MM.1S (cell line): ENCODE measurements at regions not wholly inside any gene's neighbourhood (a gene's known extent, or its start where the extent isn't known, plus 50 kb on each side); places are given as distances from the start of the nearest gene placed in this dataset.

ENCODE experiments used
- DNase-seq: peaks from one replicate; pipeline ENCODE4 v3.0.0-alpha.2; 2015
- H2AFZ ChIP-seq: fragments of 300-600 bp; sonication (generic); 2 replicates; pipeline ENCODE4 v1.6.0; 2016; ENCODE audit warnings: antibody characterized with exemption, low read length
- H3F3A ChIP-seq: fragments of 300-600 bp; sonication (generic); 2 replicates; pipeline ENCODE4 v1.6.1; 2016; ENCODE audit warnings: mild to moderate bottlenecking, antibody characterized with exemption, low read length, moderate library complexity, mixed read lengths; ENCODE audit not compliant: insufficient read depth
- H3K27ac ChIP-seq: fragments of 300-600 bp; sonication (generic); 2 replicates; pipeline ENCODE4 v1.5.1; 2016; ENCODE audit warnings: mild to moderate bottlenecking, low read length
- H3K27me3 ChIP-seq: fragments of 300-600 bp; sonication (generic); replicated peaks from 2 replicates; pipeline ENCODE4 v1.6.0; 2016; ENCODE audit warnings: low read length; ENCODE audit not compliant: insufficient read depth
- H3K36me3 ChIP-seq: fragments of 300-600 bp; sonication (generic); replicated peaks from 2 replicates; pipeline ENCODE4 v1.6.1; 2016; ENCODE audit warnings: mild to moderate bottlenecking, low read length, mixed read lengths; ENCODE audit not compliant: insufficient read depth
- H3K4me1 ChIP-seq: fragments of 300-600 bp; sonication (generic); 2 replicates; pipeline ENCODE4 v1.6.1; 2016; ENCODE audit warnings: low read length, mixed read lengths
- H3K4me2 ChIP-seq: fragments of 300-600 bp; sonication (generic); 2 replicates; pipeline ENCODE4 v1.6.0; 2016; ENCODE audit warnings: low read depth, low read length
- H3K4me3 ChIP-seq: fragments of 300-600 bp; sonication (generic); 2 replicates; pipeline ENCODE4 v1.5.1; 2016; ENCODE audit warnings: low read length, mixed read lengths
- H3K79me2 ChIP-seq: fragments of 300-600 bp; sonication (generic); 2 replicates; pipeline ENCODE4 v1.6.1; 2016; ENCODE audit warnings: mixed run types, low read length, mixed read lengths
- H3K9ac ChIP-seq: fragments of 300-600 bp; sonication (generic); 2 replicates; pipeline ENCODE4 v1.6.1; 2016; ENCODE audit warnings: low read length, mixed read lengths
- H3K9me2 ChIP-seq: fragments of 300-600 bp; sonication (generic); replicated peaks from 2 replicates; pipeline ENCODE4 v1.6.1; 2016; ENCODE audit warnings: mild to moderate bottlenecking, low read length, mixed read lengths; ENCODE audit not compliant: insufficient read depth
- H3K9me3 ChIP-seq: fragments of 300-600 bp; sonication (generic); replicated peaks from 2 replicates; pipeline ENCODE4 v1.6.1; 2016; ENCODE audit warnings: mild to moderate bottlenecking, low read length, mixed read lengths; ENCODE audit not compliant: insufficient read depth
- H4K20me1 ChIP-seq: fragments of 300-600 bp; sonication (generic); 2 replicates; pipeline ENCODE4 v1.6.1; 2016; ENCODE audit warnings: mild to moderate bottlenecking, low read length, moderate library complexity, mixed read lengths; ENCODE audit not compliant: insufficient read depth
- EZH2 ChIP-seq: fragments of 300-600 bp; sonication (generic); optimal IDR thresholded peaks from 2 replicates; pipeline ENCODE3; 2017; ENCODE audit warnings: low read depth, mild to moderate bottlenecking, antibody characterized with exemption, low read length, mixed read lengths
- EZH2phosphoT487 ChIP-seq: fragments of 300-600 bp; sonication (generic); IDR thresholded peaks from 2 replicates; pipeline ENCODE4 v1.6.1; 2018; ENCODE audit warnings: antibody characterized with exemption, low read length
- TF ChIP-seq, protein P1 (sequence below): fragments of 300-600 bp; sonication (generic); IDR thresholded peaks from 2 replicates; pipeline ENCODE4 v1.5.1; 2016; ENCODE audit warnings: antibody characterized with exemption, low read length, mixed read lengths

DNA sequence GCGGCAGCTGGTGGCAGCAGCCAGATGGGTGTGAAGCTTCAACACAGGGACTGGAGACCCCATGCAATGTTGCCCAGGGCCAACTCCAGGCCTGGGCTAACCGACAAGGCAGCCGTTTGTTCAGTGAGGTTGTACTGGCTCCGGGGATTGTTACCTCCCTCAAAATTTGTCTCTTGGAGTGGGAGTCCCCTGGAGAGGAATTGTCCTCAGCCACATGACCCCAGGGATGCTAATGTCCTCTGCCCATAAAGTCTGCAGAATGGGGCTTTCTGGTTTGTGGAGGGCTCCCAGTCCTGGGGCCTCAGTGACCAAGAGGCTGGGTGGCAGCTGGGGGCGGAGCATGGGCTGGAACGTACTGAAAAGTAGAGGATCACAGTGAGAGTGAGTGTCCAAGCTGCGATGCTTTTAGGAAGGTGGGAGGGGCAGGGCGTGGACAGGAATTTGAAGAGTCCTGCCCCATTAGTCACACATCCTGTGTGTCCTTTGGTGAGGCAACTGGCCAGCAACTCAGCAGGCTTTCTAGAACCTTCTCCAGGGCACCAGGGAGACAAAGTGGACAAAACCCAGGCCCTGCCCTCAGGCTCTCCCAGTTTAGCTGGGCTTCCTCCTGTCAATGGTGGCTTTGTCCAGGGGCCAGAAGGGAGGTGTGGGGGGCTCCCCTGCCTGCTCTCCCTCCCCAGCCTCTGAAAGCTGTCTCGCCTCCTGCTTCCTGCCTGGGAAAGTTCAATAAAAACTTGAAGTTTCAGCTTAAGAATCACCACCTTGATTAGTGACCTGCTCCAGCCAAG is 114.0 kb downstream of the NSG2 start:
- Histone ChIP-seq H3K4me2 (no peak overlapping the region), H4K20me1 (no peaks in the 10 kb centered on the region), H3K9me3 (no peaks in the 10 kb centered on the region), H2AFZ (no peak overlapping the region), H3K36me3 (no peaks in the 10 kb centered on the region), H3K79me2 (no peaks in the 10 kb centered on the region), H3K4me3 (no peak overlapping the region), H3F3A (no peaks in the 10 kb centered on the region), H3K9ac (no peak overlapping the region), H3K4me1 (no peaks in the 10 kb centered on the region), H3K27me3 (no peaks in the 10 kb centered on the region), H3K9me2 (no peaks in the 10 kb centered on the region), H3K27ac (no peak overlapping the region)
- TF ChIP-seq, protein P1, sequence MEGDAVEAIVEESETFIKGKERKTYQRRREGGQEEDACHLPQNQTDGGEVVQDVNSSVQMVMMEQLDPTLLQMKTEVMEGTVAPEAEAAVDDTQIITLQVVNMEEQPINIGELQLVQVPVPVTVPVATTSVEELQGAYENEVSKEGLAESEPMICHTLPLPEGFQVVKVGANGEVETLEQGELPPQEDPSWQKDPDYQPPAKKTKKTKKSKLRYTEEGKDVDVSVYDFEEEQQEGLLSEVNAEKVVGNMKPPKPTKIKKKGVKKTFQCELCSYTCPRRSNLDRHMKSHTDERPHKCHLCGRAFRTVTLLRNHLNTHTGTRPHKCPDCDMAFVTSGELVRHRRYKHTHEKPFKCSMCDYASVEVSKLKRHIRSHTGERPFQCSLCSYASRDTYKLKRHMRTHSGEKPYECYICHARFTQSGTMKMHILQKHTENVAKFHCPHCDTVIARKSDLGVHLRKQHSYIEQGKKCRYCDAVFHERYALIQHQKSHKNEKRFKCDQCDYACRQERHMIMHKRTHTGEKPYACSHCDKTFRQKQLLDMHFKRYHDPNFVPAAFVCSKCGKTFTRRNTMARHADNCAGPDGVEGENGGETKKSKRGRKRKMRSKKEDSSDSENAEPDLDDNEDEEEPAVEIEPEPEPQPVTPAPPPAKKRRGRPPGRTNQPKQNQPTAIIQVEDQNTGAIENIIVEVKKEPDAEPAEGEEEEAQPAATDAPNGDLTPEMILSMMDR, result no peak
- TF ChIP-seq EZH2phosphoT487 (no peak), EZH2 (no peak)
- no peak for DNase-seq

DNA sequence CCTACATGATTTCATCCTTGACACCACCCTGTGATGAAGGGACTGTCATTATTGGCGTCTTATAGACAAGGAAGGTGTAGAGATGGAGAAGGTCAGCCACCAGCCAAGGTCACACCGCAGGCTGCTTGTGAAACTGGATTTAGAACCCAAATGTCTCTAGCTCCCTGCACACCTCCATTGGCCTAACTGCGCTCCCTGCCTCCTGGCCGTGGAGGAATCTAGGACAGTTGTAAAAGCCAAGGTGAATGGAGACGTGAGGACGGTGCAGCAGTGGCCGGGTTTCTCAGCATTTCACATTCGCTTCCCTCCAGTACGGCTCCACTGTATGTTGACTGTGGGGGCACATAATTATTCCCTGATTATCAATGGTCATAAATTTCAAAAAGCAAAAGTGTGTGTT is 119.9 kb downstream of the NSG2 start:
- Histone ChIP-seq H3K79me2 (no peaks in the 10 kb centered on the region), H3F3A (no peaks in the 10 kb centered on the region), H3K9ac (no peak overlapping the region), H3K27me3 (no peaks in the 10 kb centered on the region), H3K36me3 (no peaks in the 10 kb centered on the region), H3K9me3 (no peaks in the 10 kb centered on the region), H3K4me1 (no peaks in the 10 kb centered on the region), H3K27ac (no peak overlapping the region), H2AFZ (no peak overlapping the region), H3K4me2 (no peak overlapping the region), H4K20me1 (no peaks in the 10 kb centered on the region), H3K4me3 (no peak overlapping the region), H3K9me2 (no peaks in the 10 kb centered on the region)
- no peak for DNase-seq
- no peak for TF ChIP-seq EZH2phosphoT487
- TF ChIP-seq EZH2, result no peak
- TF ChIP-seq, protein P1, result no peak

DNA sequence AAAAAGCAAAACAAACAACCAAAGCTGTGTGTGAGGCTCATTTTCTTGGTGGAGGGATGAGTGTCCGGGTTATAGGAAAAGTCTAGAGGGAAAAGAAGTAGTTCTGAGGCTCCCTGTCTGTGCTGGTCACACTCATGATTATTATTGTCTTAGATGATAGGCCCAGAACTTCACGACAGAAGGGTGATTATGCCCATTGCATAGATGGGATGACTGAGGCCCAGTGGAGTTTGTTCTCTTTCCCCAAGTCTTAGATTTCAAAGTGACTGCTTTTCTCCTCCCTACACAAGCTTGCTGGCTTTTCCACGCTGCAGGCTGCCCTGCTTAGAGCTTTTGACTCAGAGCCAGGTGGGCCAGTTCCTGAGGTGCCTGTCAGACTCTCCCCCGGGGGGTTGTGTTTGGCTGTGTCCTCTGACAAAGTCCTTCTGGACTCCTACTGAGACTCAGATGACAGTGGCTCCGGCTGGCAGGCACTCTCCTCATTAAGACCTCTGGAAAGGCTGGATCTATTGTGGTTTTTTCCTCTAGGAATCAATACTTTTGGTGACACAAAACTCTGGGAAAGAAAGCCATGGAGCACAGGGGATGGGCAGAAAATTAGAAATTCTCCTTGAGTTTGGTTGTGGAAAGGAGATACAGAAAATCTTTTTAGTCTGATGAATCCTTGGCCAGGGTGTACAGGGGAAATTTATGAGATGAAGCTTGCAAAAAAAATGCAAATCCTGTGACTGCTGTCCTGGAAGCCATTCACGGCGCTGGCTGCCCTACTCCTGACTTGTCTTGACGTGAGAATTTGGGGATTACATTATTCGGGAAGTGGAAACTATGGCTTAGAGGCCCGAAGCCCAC is 120.9 kb downstream of the NSG2 start:
- TF ChIP-seq EZH2 (no peak), EZH2phosphoT487 (no peak)
- TF ChIP-seq, protein P1, result no peak
- Histone ChIP-seq H3K36me3 (no peaks in the 10 kb centered on the region), H3K9ac (no peak overlapping the region), H3K9me2 (no peaks in the 10 kb centered on the region), H3K4me3 (no peak overlapping the region), H3K4me1 (no peaks in the 10 kb centered on the region), H3K4me2 (no peak overlapping the region), H3K79me2 (no peaks in the 10 kb centered on the region), H4K20me1 (no peaks in the 10 kb centered on the region), H3K27ac (no peak overlapping the region), H2AFZ (no peak overlapping the region), H3F3A (no peaks in the 10 kb centered on the region), H3K9me3 (no peaks in the 10 kb centered on the region), H3K27me3 (no peaks in the 10 kb centered on the region)
- no peak for DNase-seq
